Neural cell (in vitro differentiated cells): ENCODE measurements at regions not wholly inside any gene's neighbourhood (a gene's known extent, or its start where the extent isn't known, plus 50 kb on each side); places are given as distances from the start of the nearest gene placed in this dataset.

Experiments used
- CTCF ChIP-seq: fragments of 450-650 bp; IDR thresholded peaks from 2 replicates; pipeline ENCODE4 v1.5.1; 2014; ENCODE audit warnings: antibody characterized with exemption, mild to moderate bottlenecking, moderate library complexity; ENCODE audit not compliant: poor library complexity, severe bottlenecking
- EZH2 ChIP-seq: fragments of 200-600, 300-800 bp; shearing (Covaris generic), sonication (generic); IDR thresholded peaks from 2 replicates; pipeline ENCODE4 v1.6.1; 2014; ENCODE audit warnings: antibody characterized with exemption, low read length, borderline replicate concordance, mild to moderate bottlenecking; ENCODE audit not compliant: insufficient read depth, poor library complexity, severe bottlenecking
- POLR2AphosphoS5 ChIP-seq: IDR thresholded peaks from 2 replicates; pipeline ENCODE4 v1.6.1; 2012
- RAD21 ChIP-seq: fragments of 450-650 bp; conservative IDR thresholded peaks from 2 replicates; pipeline ENCODE4 v1.6.1; 2014; ENCODE audit warnings: antibody characterized with exemption, mild to moderate bottlenecking, moderate library complexity
- REST ChIP-seq: IDR thresholded peaks from 2 replicates; pipeline ENCODE4 v1.6.1; 2012; ENCODE audit warnings: borderline replicate concordance
- SMC3 ChIP-seq: fragments of 450-650 bp; conservative IDR thresholded peaks from 2 replicates; pipeline ENCODE4 v1.6.1; 2014; ENCODE audit warnings: antibody characterized with exemption, mild to moderate bottlenecking, moderate library complexity; ENCODE audit not compliant: poor library complexity

GRCh38 chr16:6057821-6058220 lies 960.2 kb upstream of the EEF2KMT start:
- TF ChIP-seq REST: no peak
- TF ChIP-seq CTCF: no peak
- no peak for TF ChIP-seq EZH2
- TF ChIP-seq RAD21: no peak
- TF ChIP-seq POLR2AphosphoS5: no peak
- no peak for TF ChIP-seq SMC3
